WTC11 (cell line): ENCODE measurements at regions not wholly inside any gene's neighbourhood (a gene's known extent, or its start where the extent isn't known, plus 50 kb on each side); places are given as distances from the start of the nearest gene placed in this dataset.

ENCODE experiments used
- CREM ChIP-seq: sonication (generic); formaldehyde crosslinking; IDR thresholded peaks from 2 replicates; pipeline ENCODE4 v1.8.1; 2022; ENCODE audit warnings: mild to moderate bottlenecking, missing genetic modification reagents, moderate library complexity
- TF ChIP-seq, protein P1 (sequence below): fragments of 200-600 bp; IDR thresholded peaks from 2 replicates; pipeline ENCODE4 v1.8.0; 2022; ENCODE audit warnings: antibody characterized with exemption

DNA sequence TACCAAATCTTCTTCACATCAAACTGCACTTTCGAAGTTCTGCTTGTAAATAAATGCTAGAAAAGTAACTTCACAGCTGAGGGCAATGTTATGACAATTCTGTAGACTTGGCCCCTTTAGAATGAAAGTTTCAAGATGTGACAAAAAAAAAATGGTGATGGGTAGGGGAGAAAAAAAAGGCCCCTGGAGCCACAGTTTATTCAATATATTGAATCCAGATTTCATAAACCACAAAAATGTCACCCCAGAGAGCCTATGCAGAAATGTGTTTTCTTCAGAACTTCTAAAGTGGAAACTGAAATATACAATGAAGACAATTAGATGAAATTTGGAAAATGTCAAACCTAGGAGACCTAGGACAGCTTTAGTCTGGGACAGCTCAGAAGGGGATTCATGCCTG is 143.1 kb downstream of the EDN3 start:
- TF ChIP-seq, protein P1, sequence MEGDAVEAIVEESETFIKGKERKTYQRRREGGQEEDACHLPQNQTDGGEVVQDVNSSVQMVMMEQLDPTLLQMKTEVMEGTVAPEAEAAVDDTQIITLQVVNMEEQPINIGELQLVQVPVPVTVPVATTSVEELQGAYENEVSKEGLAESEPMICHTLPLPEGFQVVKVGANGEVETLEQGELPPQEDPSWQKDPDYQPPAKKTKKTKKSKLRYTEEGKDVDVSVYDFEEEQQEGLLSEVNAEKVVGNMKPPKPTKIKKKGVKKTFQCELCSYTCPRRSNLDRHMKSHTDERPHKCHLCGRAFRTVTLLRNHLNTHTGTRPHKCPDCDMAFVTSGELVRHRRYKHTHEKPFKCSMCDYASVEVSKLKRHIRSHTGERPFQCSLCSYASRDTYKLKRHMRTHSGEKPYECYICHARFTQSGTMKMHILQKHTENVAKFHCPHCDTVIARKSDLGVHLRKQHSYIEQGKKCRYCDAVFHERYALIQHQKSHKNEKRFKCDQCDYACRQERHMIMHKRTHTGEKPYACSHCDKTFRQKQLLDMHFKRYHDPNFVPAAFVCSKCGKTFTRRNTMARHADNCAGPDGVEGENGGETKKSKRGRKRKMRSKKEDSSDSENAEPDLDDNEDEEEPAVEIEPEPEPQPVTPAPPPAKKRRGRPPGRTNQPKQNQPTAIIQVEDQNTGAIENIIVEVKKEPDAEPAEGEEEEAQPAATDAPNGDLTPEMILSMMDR: no peak
- TF ChIP-seq CREM: no peak
